IPS DF 6.9 (cell line): ENCODE measurements at regions not wholly inside any gene's neighbourhood (a gene's known extent, or its start where the extent isn't known, plus 50 kb on each side); places are given as distances from the start of the nearest gene placed in this dataset.

ENCODE experiments used
- DNase-seq: peaks from one replicate; pipeline ENCODE4 v3.0.0-alpha.2; 2013; ENCODE audit warnings: low read depth, low spot score
- H3K27ac ChIP-seq: one replicate; pipeline ENCODE4 v1.5.1; 2013; ENCODE audit warnings: low read length, control low read depth
- H3K27me3 ChIP-seq: 2 replicates; pipeline ENCODE4 v1.6.1; 2013; ENCODE audit warnings: mild to moderate bottlenecking, low read length; ENCODE audit not compliant: control insufficient read depth, insufficient read depth
- H3K36me3 ChIP-seq: 2 replicates; pipeline ENCODE4 v1.6.1; 2013; ENCODE audit warnings: low read length; ENCODE audit not compliant: control insufficient read depth, insufficient read depth
- H3K4me1 ChIP-seq: 2 replicates; pipeline ENCODE4 v1.6.1; 2013; ENCODE audit warnings: low read length; ENCODE audit not compliant: control insufficient read depth, insufficient read depth
- H3K4me3 ChIP-seq: 2 replicates; pipeline ENCODE4 v1.5.1; 2013; ENCODE audit warnings: mild to moderate bottlenecking, low read length
- H3K9me3 ChIP-seq: 2 replicates; pipeline ENCODE4 v1.6.1; 2013; ENCODE audit warnings: low read length, inconsistent platforms; ENCODE audit not compliant: control insufficient read depth, insufficient read depth
- WGBS: extraction: QIAGEN DNeasy Blood & Tissue Kit; methylation state at CpG from one replicate; pipeline ENCODE4 v1.1.7; 2013; ENCODE audit warnings: mixed read lengths, missing lambda C conversion rate; ENCODE audit not compliant: insufficient read length, insufficient coverage; 5-methylcytosine and 5-hydroxymethylcytosine counted together

- H3K4me3 ChIP-seq, result no peak overlapping the region
- no peak overlapping the region for H3K27ac ChIP-seq
- no peaks in the 10 kb centered on the region for H3K36me3 ChIP-seq
- no CpG with 5 or more reads among the region's 4 CpGs for WGBS
- no peaks in the 10 kb centered on the region for H3K27me3 ChIP-seq
- H3K4me1 ChIP-seq, result peaks cover 2% of the 10 kb centered on the region; the same call in 1 of the 2 replicates
- H3K9me3 ChIP-seq, result no peaks in the 10 kb centered on the region
- DNase-seq, result no peak
These were observed 139.5 kb upstream of the FAM83B start for GRCh38 chr6:54706844-54707605.

- Histone ChIP-seq H3K36me3 (no peaks in the 10 kb centered on the region), H3K27ac (no peak overlapping the region), H3K9me3 (no peaks in the 10 kb centered on the region), H3K4me1 (peaks cover 2% of the 10 kb centered on the region; the same call in 1 of the 2 replicates), H3K4me3 (no peak overlapping the region), H3K27me3 (no peaks in the 10 kb centered on the region)
- no peak for DNase-seq
- WGBS, result no CpG with 5 or more reads among the region's 2 CpGs
These were observed 136.1 kb upstream of the FAM83B start for GRCh38 chr6:54710456-54710855.

- Histone ChIP-seq H3K9me3 (no peaks in the 10 kb centered on the region), H3K4me1 (no peaks in the 10 kb centered on the region)
These were observed 130.6 kb upstream of the FAM83B start for GRCh38 chr6:54716010-54716409.

GRCh38 chr6:54716877-54717276 lies 129.7 kb upstream of the FAM83B start:
- WGBS, result no CpG with 5 or more reads among the region's 3 CpGs

More at GRCh38 chr6:54716010-54716409, 130.6 kb upstream of the FAM83B start:
- WGBS, result no CpG with 5 or more reads among the region's 6 CpGs
- no peak overlapping the region for H3K27ac ChIP-seq
- DNase-seq, result no peak
- H3K27me3 ChIP-seq, result no peaks in the 10 kb centered on the region
- no peak overlapping the region for H3K4me3 ChIP-seq
- H3K36me3 ChIP-seq, result no peaks in the 10 kb centered on the region

GRCh38 chr6:54717849-54718455 lies 128.6 kb upstream of the FAM83B start:
- H3K36me3 ChIP-seq, result no peaks in the 10 kb centered on the region
- no peak overlapping the region for H3K4me3 ChIP-seq
- H3K27ac ChIP-seq, result no peak overlapping the region
- no peaks in the 10 kb centered on the region for H3K27me3 ChIP-seq
- H3K4me1 ChIP-seq, result no peaks in the 10 kb centered on the region
- no CpG with 5 or more reads among the region's 5 CpGs for WGBS
- no peaks in the 10 kb centered on the region for H3K9me3 ChIP-seq
- DNase-seq, result peak; percentile 43

More at GRCh38 chr6:54716877-54717276, 129.7 kb upstream of the FAM83B start:
- Histone ChIP-seq H3K4me3 (no peak overlapping the region), H3K4me1 (no peaks in the 10 kb centered on the region), H3K27me3 (no peaks in the 10 kb centered on the region), H3K27ac (no peak overlapping the region), H3K36me3 (no peaks in the 10 kb centered on the region), H3K9me3 (no peaks in the 10 kb centered on the region)
- DNase-seq, result no peak

GRCh38 chr6:54718541-54719023 lies 128.0 kb upstream of the FAM83B start:
- WGBS, result no CpG with 5 or more reads among the region's 6 CpGs
- no peak overlapping the region for H3K4me3 ChIP-seq
- DNase-seq, result no peak
- no peak overlapping the region for H3K27ac ChIP-seq
- H3K9me3 ChIP-seq, result no peaks in the 10 kb centered on the region
- H3K36me3 ChIP-seq, result no peaks in the 10 kb centered on the region
- H3K27me3 ChIP-seq, result no peaks in the 10 kb centered on the region
- no peaks in the 10 kb centered on the region for H3K4me1 ChIP-seq

- Histone ChIP-seq H3K27ac (no peak overlapping the region), H3K4me3 (no peak overlapping the region), H3K9me3 (no peaks in the 10 kb centered on the region), H3K4me1 (no peaks in the 10 kb centered on the region), H3K27me3 (no peaks in the 10 kb centered on the region), H3K36me3 (no peaks in the 10 kb centered on the region)
- DNase-seq, result no peak
These were observed 127.4 kb upstream of the FAM83B start for GRCh38 chr6:54719131-54719530.

GRCh38 chr6:54719633-54720032 lies 126.9 kb upstream of the FAM83B start:
- Histone ChIP-seq H3K36me3 (no peaks in the 10 kb centered on the region), H3K27me3 (no peaks in the 10 kb centered on the region), H3K27ac (no peak overlapping the region), H3K4me1 (no peaks in the 10 kb centered on the region), H3K9me3 (no peaks in the 10 kb centered on the region), H3K4me3 (no peak overlapping the region)
- no CpG with 5 or more reads among the region's 1 CpG for WGBS
- DNase-seq, result no peak

GRCh38 chr6:54722328-54722727 lies 124.2 kb upstream of the FAM83B start:
- WGBS, result no CpG with 5 or more reads among the region's 3 CpGs
- no peak overlapping the region for H3K27ac ChIP-seq
- no peaks in the 10 kb centered on the region for H3K4me1 ChIP-seq
- H3K36me3 ChIP-seq, result no peaks in the 10 kb centered on the region
- DNase-seq, result no peak
- H3K27me3 ChIP-seq, result no peaks in the 10 kb centered on the region
- H3K9me3 ChIP-seq, result no peaks in the 10 kb centered on the region
- H3K4me3 ChIP-seq, result no peak overlapping the region

- Histone ChIP-seq H3K4me3 (no peak overlapping the region), H3K36me3 (no peaks in the 10 kb centered on the region), H3K9me3 (no peaks in the 10 kb centered on the region), H3K27ac (no peak overlapping the region), H3K4me1 (no peaks in the 10 kb centered on the region), H3K27me3 (no peaks in the 10 kb centered on the region)
- no peak for DNase-seq
- no CpG with 5 or more reads among the region's 3 CpGs for WGBS
These were observed 116.9 kb upstream of the FAM83B start for GRCh38 chr6:54729716-54730115.
